Loucy (cell line): ENCODE measurements at regions not wholly inside any gene's neighbourhood (a gene's known extent, or its start where the extent isn't known, plus 50 kb on each side); places are given as distances from the start of the nearest gene placed in this dataset.

Source experiments
- H2AFZ ChIP-seq: fragments of 200-600 bp; sonication (generic); 2 replicates; pipeline ENCODE4 v1.6.0; 2016; ENCODE audit warnings: antibody characterized with exemption, mild to moderate bottlenecking, low read length, moderate library complexity
- H3F3A ChIP-seq: fragments of 200-600 bp; 2 replicates; pipeline ENCODE4 v1.6.0; 2016; ENCODE audit warnings: antibody characterized with exemption, low read depth, mild to moderate bottlenecking
- H3K27me3 ChIP-seq: fragments of 200-600 bp; sonication (generic); 2 replicates; pipeline ENCODE4 v1.6.1; 2014; ENCODE audit warnings: low read length, mild to moderate bottlenecking; ENCODE audit not compliant: insufficient read depth, poor library complexity, severe bottlenecking
- H3K36me3 ChIP-seq: fragments of 200-600 bp; sonication (generic); 2 replicates; pipeline ENCODE4 v1.6.1; 2016; ENCODE audit warnings: low read length; ENCODE audit not compliant: insufficient read depth
- H3K4me1 ChIP-seq: fragments of 200-600 bp; sonication (generic); 2 replicates; pipeline ENCODE4 v1.5.1; 2014; ENCODE audit warnings: low read length, mild to moderate bottlenecking; ENCODE audit not compliant: insufficient read depth, poor library complexity, severe bottlenecking
- H3K4me2 ChIP-seq: fragments of 200-600 bp; sonication (generic); 2 replicates; pipeline ENCODE4 v1.6.0; 2014; ENCODE audit warnings: antibody characterized with exemption, low read length, low read depth, mild to moderate bottlenecking; ENCODE audit not compliant: poor library complexity, severe bottlenecking
- H3K4me3 ChIP-seq: fragments of 200-600 bp; sonication (generic); 2 replicates; pipeline ENCODE4 v1.5.1; 2014; ENCODE audit warnings: low read length, mild to moderate bottlenecking, mixed read lengths; ENCODE audit not compliant: poor library complexity, severe bottlenecking
- H3K79me2 ChIP-seq: fragments of 200-600 bp; sonication (generic); 2 replicates; pipeline ENCODE4 v1.6.1; 2014; ENCODE audit warnings: low read length; ENCODE audit not compliant: insufficient read depth
- H3K9ac ChIP-seq: fragments of 200-600 bp; sonication (generic); 2 replicates; pipeline ENCODE4 v1.6.0; 2014; ENCODE audit warnings: mild to moderate bottlenecking, low read depth, low read length, moderate library complexity; ENCODE audit not compliant: poor library complexity, severe bottlenecking
- H3K9me2 ChIP-seq: fragments of 200-600 bp; sonication (generic); replicated peaks from 2 replicates; pipeline ENCODE4 v1.6.1; 2016; ENCODE audit warnings: low read depth, low read length, mixed read lengths
- H3K9me3 ChIP-seq: fragments of 200-600 bp; sonication (generic); 2 replicates; pipeline ENCODE4 v1.6.1; 2014; ENCODE audit warnings: mild to moderate bottlenecking, antibody characterized with exemption, low read length, low read depth; ENCODE audit not compliant: insufficient read depth
- H4K20me1 ChIP-seq: fragments of 200-600 bp; sonication (generic); 2 replicates; pipeline ENCODE4 v1.6.0; 2014; ENCODE audit warnings: antibody characterized with exemption, low read length, mild to moderate bottlenecking; ENCODE audit not compliant: insufficient read depth, poor library complexity, severe bottlenecking
- CTCF ChIP-seq: fragments of 200-600 bp; sonication (generic); conservative IDR thresholded peaks from 2 replicates; pipeline ENCODE4 v1.5.1; 2014; ENCODE audit warnings: mild to moderate bottlenecking, antibody characterized with exemption, low read length
- EZH2phosphoT487 ChIP-seq: fragments of 200-600 bp; IDR thresholded peaks from 2 replicates; pipeline ENCODE4 v1.6.1; 2018; ENCODE audit warnings: antibody characterized with exemption, mild to moderate bottlenecking, moderate library complexity, borderline replicate concordance

- Histone ChIP-seq H3K4me3 (no peak overlapping the region), H3K79me2 (no peaks in the 10 kb centered on the region), H3K4me1 (no peaks in the 10 kb centered on the region), H3K4me2 (no peak overlapping the region), H3K27me3 (no peaks in the 10 kb centered on the region), H3K9me3 (no peaks in the 10 kb centered on the region), H4K20me1 (no peaks in the 10 kb centered on the region), H3K9ac (no peak overlapping the region), H3K9me2 (no peaks in the 10 kb centered on the region), H2AFZ (no peak overlapping the region), H3K36me3 (no peaks in the 10 kb centered on the region), H3F3A (no peaks in the 10 kb centered on the region)
- no peak for TF ChIP-seq EZH2phosphoT487
- TF ChIP-seq CTCF: no peak
These were observed 335.8 kb upstream of the NT5E start for GRCh38 chr6:85113934-85114580.

GRCh38 chr6:85112540-85112939 lies 337.3 kb upstream of the NT5E start:
- no peaks in the 10 kb centered on the region for H3K36me3 ChIP-seq
- H3K79me2 ChIP-seq: no peaks in the 10 kb centered on the region
- H3F3A ChIP-seq: no peaks in the 10 kb centered on the region
- no peaks in the 10 kb centered on the region for H3K4me1 ChIP-seq
- H3K4me2 ChIP-seq: no peak overlapping the region
- H2AFZ ChIP-seq: no peak overlapping the region
- no peak overlapping the region for H3K4me3 ChIP-seq
- no peaks in the 10 kb centered on the region for H3K9me3 ChIP-seq
- no peaks in the 10 kb centered on the region for H3K27me3 ChIP-seq
- no peak overlapping the region for H3K9ac ChIP-seq
- no peaks in the 10 kb centered on the region for H3K9me2 ChIP-seq
- no peaks in the 10 kb centered on the region for H4K20me1 ChIP-seq
- TF ChIP-seq CTCF (no peak), EZH2phosphoT487 (no peak)

GRCh38 chr6:85111481-85112011 lies 338.3 kb upstream of the NT5E start:
- Histone ChIP-seq H3K9me2 (no peaks in the 10 kb centered on the region), H3K9me3 (no peaks in the 10 kb centered on the region), H3K79me2 (no peaks in the 10 kb centered on the region), H3K4me2 (no peak overlapping the region), H3K9ac (no peak overlapping the region), H2AFZ (no peak overlapping the region), H3K36me3 (no peaks in the 10 kb centered on the region), H4K20me1 (no peaks in the 10 kb centered on the region), H3K27me3 (no peaks in the 10 kb centered on the region), H3F3A (no peaks in the 10 kb centered on the region), H3K4me3 (no peak overlapping the region), H3K4me1 (no peaks in the 10 kb centered on the region)
- TF ChIP-seq CTCF (no peak), EZH2phosphoT487 (no peak)
